GM21447 (cell line): ENCODE measurements at regions not wholly inside any gene's neighbourhood (a gene's known extent, or its start where the extent isn't known, plus 50 kb on each side); places are given as distances from the start of the nearest gene placed in this dataset.
"Not testable (repeated sequence)": the region's sequence is repeated elsewhere in the genome, so short reads cannot be mapped to it uniquely, and the experiment has no call there.

Experiments
- ATAC-seq: cut with Tn5 transposase; IDR thresholded peaks from one replicate; pipeline ENCODE4 v1.9.1; 2021; ENCODE audit not compliant: unreplicated experiment

- ATAC-seq, result no peak
Observed at GRCh38 chr22:25407859-25408229, 156.6 kb upstream of the GRK3 start.

- no peak for ATAC-seq
Observed at GRCh38 chr22:25409240-25409639, 155.2 kb upstream of the GRK3 start.

GRCh38 chr22:25410849-25411248 is 153.6 kb upstream of the GRK3 start:
- no peak for ATAC-seq

- no peak for ATAC-seq
Observed at GRCh38 chr22:25413620-25414019, 150.9 kb upstream of the GRK3 start.

- not testable (repeated sequence) for ATAC-seq
Observed at GRCh38 chr22:25415731-25416130, 148.7 kb upstream of the GRK3 start.

GRCh38 chr22:25417826-25418225 is 146.6 kb upstream of the GRK3 start:
- not testable (repeated sequence) for ATAC-seq

- no peak for ATAC-seq
Observed at GRCh38 chr22:25419247-25420113, 145.0 kb upstream of the GRK3 start.

- ATAC-seq, result not testable (repeated sequence)
Observed at GRCh38 chr22:25420114-25420441, 144.4 kb upstream of the GRK3 start.

- no peak for ATAC-seq
Observed at GRCh38 chr22:25420471-25420924, 144.0 kb upstream of the GRK3 start.

- ATAC-seq, result no peak
Observed at GRCh38 chr22:25420925-25421904, 143.3 kb upstream of the GRK3 start.

- ATAC-seq, result not testable (repeated sequence)
Observed at GRCh38 chr22:25426530-25427308, 137.8 kb upstream of the GRK3 start.

GRCh38 chr22:25431637-25432342 is 132.7 kb upstream of the GRK3 start:
- ATAC-seq, result not testable (repeated sequence)

GRCh38 chr22:25433381-25433970 is 131.0 kb upstream of the GRK3 start:
- not testable (repeated sequence) for ATAC-seq

- ATAC-seq, result no peak
Observed at GRCh38 chr22:25437414-25438160, 126.9 kb upstream of the GRK3 start.

GRCh38 chr22:25447067-25447685 is 117.3 kb upstream of the GRK3 start:
- no peak for ATAC-seq

- peak; percentile 83 for ATAC-seq
Observed at GRCh38 chr22:25447686-25448434, 116.6 kb upstream of the GRK3 start.

- ATAC-seq, result peak; percentile 15
Observed at GRCh38 chr22:25448435-25449051, 115.9 kb upstream of the GRK3 start.
